HL-60 (cell line): ENCODE measurements at regions not wholly inside any gene's neighbourhood (a gene's known extent, or its start where the extent isn't known, plus 50 kb on each side); places are given as distances from the start of the nearest gene placed in this dataset.

Experiments
- CTCF ChIP-seq: IDR thresholded peaks from one replicate; pipeline ENCODE4 v1.5.1; 2011; ENCODE audit warnings: low read length, control low read depth, inconsistent platforms; ENCODE audit not compliant: insufficient read depth
- GABPA ChIP-seq: IDR thresholded peaks from 2 replicates; pipeline ENCODE4 v1.6.1; 2012; ENCODE audit warnings: low read depth
- POLR2AphosphoS5 ChIP-seq: IDR thresholded peaks from 2 replicates; pipeline ENCODE4 v1.6.1; 2012; ENCODE audit warnings: low read depth
- REST ChIP-seq: IDR thresholded peaks from 2 replicates; pipeline ENCODE4 v1.6.1; 2012; ENCODE audit warnings: low read depth; ENCODE audit not compliant: insufficient replicate concordance

GRCh38 chr15:69691307-69692015 lies 238.8 kb downstream of the RPLP1 start:
- no peak for TF ChIP-seq CTCF
- no peak for TF ChIP-seq POLR2AphosphoS5
- TF ChIP-seq REST: no peak
- no peak for TF ChIP-seq GABPA
